Fibroblast of mammary gland (primary cell): ENCODE measurements at regions not wholly inside any gene's neighbourhood (a gene's known extent, or its start where the extent isn't known, plus 50 kb on each side); places are given as distances from the start of the nearest gene placed in this dataset.

Experiments used
- DNase-seq: peaks from one replicate; pipeline ENCODE4 v3.0.0-alpha.2; 2010; ENCODE audit warnings: low read depth
- H3K4me3 ChIP-seq: 2 replicates; pipeline ENCODE4 v1.5.1; 2011; ENCODE audit warnings: low read depth, mild to moderate bottlenecking, low read length, moderate library complexity; ENCODE audit not compliant: control insufficient read depth
- CTCF ChIP-seq: conservative IDR thresholded peaks from 2 replicates; pipeline ENCODE4 v1.5.1; 2011; ENCODE audit warnings: low read depth, low read length, inconsistent platforms; ENCODE audit not compliant: control insufficient read depth, insufficient read depth

- no peak for TF ChIP-seq CTCF
- no peak for DNase-seq
- H3K4me3 ChIP-seq = no peak overlapping the region
Observed at GRCh38 chr1:38525343-38526043, 334.1 kb downstream of the RRAGC start.

- no peak for DNase-seq
- TF ChIP-seq CTCF = no peak
- no peak overlapping the region for H3K4me3 ChIP-seq
Observed at GRCh38 chr1:38524025-38524641, 335.4 kb downstream of the RRAGC start.

- H3K4me3 ChIP-seq = no peak overlapping the region
- DNase-seq = no peak
- no peak for TF ChIP-seq CTCF
Observed at GRCh38 chr1:38523568-38523939, 336.0 kb downstream of the RRAGC start.

- no peak overlapping the region for H3K4me3 ChIP-seq
- no peak for DNase-seq
- TF ChIP-seq CTCF = no peak
Observed at GRCh38 chr1:38522915-38523567, 336.5 kb downstream of the RRAGC start.

GRCh38 chr1:38516560-38516959 lies 343.0 kb downstream of the RRAGC start:
- no peak for DNase-seq
- TF ChIP-seq CTCF = no peak
- no peak overlapping the region for H3K4me3 ChIP-seq

GRCh38 chr1:38512789-38513188 lies 346.8 kb downstream of the RRAGC start:
- no peak overlapping the region for H3K4me3 ChIP-seq
- no peak for DNase-seq
- no peak for TF ChIP-seq CTCF
